GM12892 (cell line): ENCODE measurements at regions not wholly inside any gene's neighbourhood (a gene's known extent, or its start where the extent isn't known, plus 50 kb on each side); places are given as distances from the start of the nearest gene placed in this dataset.

Experiments used
- POLR2A ChIP-seq: IDR thresholded peaks from 2 replicates; pipeline ENCODE4 v1.6.1; 2011; ENCODE audit warnings: low read depth, low read length, control low read depth
- POLR2AphosphoS5 ChIP-seq: IDR thresholded peaks from 2 replicates; pipeline ENCODE4 v1.6.1; 2011; ENCODE audit warnings: low read depth, low read length, control low read depth

DNA sequence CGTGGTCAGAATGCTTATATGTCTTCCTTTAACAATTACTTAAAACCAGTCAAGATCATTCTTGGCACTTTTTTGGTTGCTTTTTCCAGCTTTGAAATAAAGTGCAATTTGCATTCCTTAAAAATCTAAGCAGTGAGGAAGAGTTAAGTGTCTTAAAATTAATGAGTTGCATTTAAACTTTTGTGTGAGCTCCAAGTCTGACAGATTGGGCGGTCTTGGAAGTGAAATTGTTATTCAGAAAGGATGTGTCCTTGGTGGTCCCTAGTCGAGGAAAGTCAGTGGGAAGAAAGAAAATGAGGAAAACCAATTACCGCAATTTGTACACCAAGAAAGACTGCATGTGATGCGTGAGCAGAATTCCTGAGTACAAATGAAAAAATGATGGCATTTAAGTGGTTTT is 132.5 kb downstream of the HHIPL2 start:
- TF ChIP-seq POLR2A (no peak), POLR2AphosphoS5 (no peak)
